GM10248 (cell line): ENCODE measurements at regions not wholly inside any gene's neighbourhood (a gene's known extent, or its start where the extent isn't known, plus 50 kb on each side); places are given as distances from the start of the nearest gene placed in this dataset.

Experiments used
- CTCF ChIA-PET: fragments of 300-600 bp; sonication (Branson Sonifier 250); formaldehyde crosslinking; extraction: SDS; loops from one replicate; lab custom pipeline; 2021; ENCODE audit warnings: antibody characterized with exemption; lab: Yijun Ruan, JAX
- POLR2A ChIA-PET: fragments of 350-650 bp; sonication (Branson Sonifier 250); formaldehyde crosslinking; extraction: SDS; loops from one replicate; lab custom pipeline; 2020; ENCODE audit warnings: antibody characterized with exemption; lab: Yijun Ruan, JAX
- DNase-seq: peaks from one replicate; pipeline ENCODE4 v3.0.0; 2012; ENCODE audit errors: extremely low spot score
- CTCF ChIP-seq: IDR thresholded peaks from 2 replicates; pipeline ENCODE4 v1.5.1; 2012; ENCODE audit warnings: mild to moderate bottlenecking, low read depth; ENCODE audit errors: extremely low read depth, missing control alignments, control extremely low read depth

GRCh38 chr5:90290648-90291047 lies 118.9 kb downstream of the CETN3 start:
- ChIA-PET POLR2A (no interaction called here), CTCF (interaction anchor here (1.3 to 2.8 kb wide), 3 partner anchors 9 to 25 kb away, joined by 4 to 9 read pairs (median 6); no protein-coding TSS in a partner anchor)
- TF ChIP-seq CTCF, result no peak
- DNase-seq, result no peak

DNA sequence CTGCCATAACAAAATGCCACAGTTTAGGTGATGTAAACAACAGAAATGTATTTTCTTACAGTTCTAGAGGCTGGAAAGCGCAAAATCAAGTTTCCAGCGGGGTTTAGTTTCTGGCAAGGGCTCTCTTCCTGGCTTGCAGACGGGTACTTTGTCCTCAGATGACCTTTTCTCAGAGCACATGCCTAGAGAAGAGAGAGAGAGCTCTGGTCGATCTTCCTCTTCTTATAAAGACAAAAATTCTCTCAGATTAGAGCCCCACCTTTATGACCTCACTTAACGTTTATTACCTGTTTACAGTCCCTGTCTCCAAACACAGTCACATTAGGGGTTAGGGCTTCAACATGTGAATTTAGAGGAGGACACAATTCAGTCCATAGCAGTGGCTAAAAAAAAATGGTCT lies 119.7 kb downstream of the CETN3 start:
- ChIA-PET POLR2A (no interaction called here), CTCF (interaction anchor here (2.8 kb wide), 1 partner anchor 24 kb away, joined by 9 read pairs; no protein-coding TSS in a partner anchor)
- DNase-seq, result no peak
- TF ChIP-seq CTCF, result no peak

- DNase-seq, result no peak
- no peak for TF ChIP-seq CTCF
- ChIA-PET POLR2A (no interaction called here), CTCF (interaction anchor here (0.7 to 1.9 kb wide), 4 partner anchors 8 to 22 kb away, joined by 3 to 10 read pairs (median 4); no protein-coding TSS in a partner anchor)
These were observed 122.5 kb downstream of the CETN3 start for GRCh38 chr5:90287036-90287435.

- no peak for DNase-seq
- ChIA-PET POLR2A (no interaction called here), CTCF (interaction anchor here (1.0 to 1.9 kb wide), 3 partner anchors 9 to 20 kb away, joined by 3 to 10 read pairs (median 4); no protein-coding TSS in a partner anchor)
- TF ChIP-seq CTCF, result no peak
These were observed 124.0 kb downstream of the CETN3 start for GRCh38 chr5:90285581-90285980.

- no peak for TF ChIP-seq CTCF
- ChIA-PET POLR2A (no interaction called here), CTCF (no interaction called here)
- no peak for DNase-seq
These were observed 125.2 kb downstream of the CETN3 start for GRCh38 chr5:90284375-90284774.

GRCh38 chr5:90279091-90279490 lies 130.5 kb downstream of the CETN3 start:
- ChIA-PET POLR2A (no interaction called here), CTCF (no interaction called here)
- no peak for DNase-seq
- TF ChIP-seq CTCF, result no peak
